IPS-18a (cell line): ENCODE measurements at regions not wholly inside any gene's neighbourhood (a gene's known extent, or its start where the extent isn't known, plus 50 kb on each side); places are given as distances from the start of the nearest gene placed in this dataset.

Source experiments
- H3K27ac ChIP-seq: one replicate; pipeline ENCODE4 v1.5.1; 2013; ENCODE audit warnings: low read length
- H3K27me3 ChIP-seq: one replicate; pipeline ENCODE4 v1.6.1; 2013; ENCODE audit warnings: mild to moderate bottlenecking, low read length; ENCODE audit not compliant: control insufficient read depth, insufficient read depth
- H3K36me3 ChIP-seq: one replicate; pipeline ENCODE4 v1.6.1; 2013; ENCODE audit warnings: low read depth, low read length; ENCODE audit not compliant: control insufficient read depth
- H3K4me1 ChIP-seq: one replicate; pipeline ENCODE4 v1.6.1; 2013; ENCODE audit warnings: low read depth, low read length; ENCODE audit not compliant: control insufficient read depth
- H3K4me3 ChIP-seq: one replicate; pipeline ENCODE4 v1.5.1; 2013; ENCODE audit warnings: low read length
- H3K9ac ChIP-seq: one replicate; pipeline ENCODE4 v1.6.1; 2013; ENCODE audit warnings: mild to moderate bottlenecking, low read length, moderate library complexity
- H3K9me3 ChIP-seq: one replicate; pipeline ENCODE4 v1.6.1; 2013; ENCODE audit warnings: low read depth, low read length; ENCODE audit not compliant: control insufficient read depth

DNA sequence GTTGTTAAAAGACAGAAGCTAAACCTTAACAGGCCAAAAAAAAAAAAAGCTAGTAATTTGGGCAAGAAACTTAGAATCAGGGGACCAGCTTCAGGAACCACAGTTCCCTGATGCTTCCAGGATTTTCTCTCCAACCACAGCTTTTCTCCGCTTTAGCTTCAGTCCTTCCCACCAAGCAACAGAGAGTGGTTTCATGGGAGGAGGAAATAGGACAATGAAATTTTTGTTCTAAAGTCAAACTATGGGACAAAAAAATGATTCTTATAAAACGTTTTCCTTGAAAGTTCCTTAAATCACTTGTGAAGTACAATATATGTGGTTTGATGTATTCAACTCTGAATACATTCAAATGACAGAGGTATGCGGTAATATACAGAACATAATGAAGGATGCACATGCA, 71.0 kb upstream of the DHX15 start:
- Histone ChIP-seq H3K27me3 (no peaks in the 10 kb centered on the region), H3K4me1 (peaks cover 29% of the 10 kb centered on the region), H3K36me3 (no peaks in the 10 kb centered on the region), H3K4me3 (no peak overlapping the region), H3K27ac (no peak overlapping the region), H3K9ac (no peak overlapping the region), H3K9me3 (no peaks in the 10 kb centered on the region)

DNA sequence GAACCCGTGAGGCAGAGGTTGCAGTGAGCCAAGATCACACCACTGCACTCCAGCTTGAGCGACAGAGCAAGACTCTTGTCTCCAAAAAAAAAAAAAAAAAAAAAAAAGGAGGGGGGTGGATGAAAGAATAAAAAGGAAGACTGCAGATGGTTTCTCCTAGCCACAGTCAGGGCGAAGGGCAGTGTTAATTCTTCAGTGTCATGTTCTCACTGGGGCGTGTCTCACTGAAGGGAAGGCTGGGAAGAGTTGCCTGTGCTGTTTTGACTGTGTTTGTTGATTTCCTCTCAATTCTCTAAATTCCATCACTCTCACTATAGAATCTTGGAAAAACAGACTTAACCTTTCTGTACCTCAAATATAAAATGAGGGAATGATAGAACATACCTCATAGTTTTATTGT, 71.6 kb upstream of the DHX15 start:
- Histone ChIP-seq H3K4me3 (no peak overlapping the region), H3K36me3 (no peaks in the 10 kb centered on the region), H3K27ac (no peak overlapping the region), H3K27me3 (no peaks in the 10 kb centered on the region), H3K9me3 (no peaks in the 10 kb centered on the region), H3K9ac (no peak overlapping the region), H3K4me1 (peaks cover 29% of the 10 kb centered on the region)

DNA sequence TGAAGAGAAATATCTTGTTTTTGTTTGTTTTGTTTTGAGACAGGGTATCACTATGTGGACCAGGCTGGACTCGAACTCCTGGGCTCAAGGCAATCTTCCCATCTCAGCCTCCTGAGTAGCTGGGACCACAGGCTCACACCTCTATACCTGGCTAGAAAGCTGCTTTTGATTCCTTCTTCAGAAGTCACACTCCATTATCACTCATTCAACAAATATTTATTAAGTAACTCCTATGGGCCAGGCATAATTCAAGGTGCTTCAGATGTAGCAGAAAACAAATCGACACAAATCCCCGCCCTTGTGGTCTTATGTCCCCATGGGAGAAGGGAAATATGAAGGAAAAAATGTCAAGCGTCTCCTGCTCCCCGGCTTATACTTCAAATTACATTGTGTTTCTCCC, 72.6 kb upstream of the DHX15 start:
- no peak overlapping the region for H3K4me3 ChIP-seq
- no peaks in the 10 kb centered on the region for H3K36me3 ChIP-seq
- no peaks in the 10 kb centered on the region for H3K9me3 ChIP-seq
- peaks cover 31% of the 10 kb centered on the region for H3K4me1 ChIP-seq
- H3K27me3 ChIP-seq = no peaks in the 10 kb centered on the region
- H3K9ac ChIP-seq = no peak overlapping the region
- no peak overlapping the region for H3K27ac ChIP-seq

DNA sequence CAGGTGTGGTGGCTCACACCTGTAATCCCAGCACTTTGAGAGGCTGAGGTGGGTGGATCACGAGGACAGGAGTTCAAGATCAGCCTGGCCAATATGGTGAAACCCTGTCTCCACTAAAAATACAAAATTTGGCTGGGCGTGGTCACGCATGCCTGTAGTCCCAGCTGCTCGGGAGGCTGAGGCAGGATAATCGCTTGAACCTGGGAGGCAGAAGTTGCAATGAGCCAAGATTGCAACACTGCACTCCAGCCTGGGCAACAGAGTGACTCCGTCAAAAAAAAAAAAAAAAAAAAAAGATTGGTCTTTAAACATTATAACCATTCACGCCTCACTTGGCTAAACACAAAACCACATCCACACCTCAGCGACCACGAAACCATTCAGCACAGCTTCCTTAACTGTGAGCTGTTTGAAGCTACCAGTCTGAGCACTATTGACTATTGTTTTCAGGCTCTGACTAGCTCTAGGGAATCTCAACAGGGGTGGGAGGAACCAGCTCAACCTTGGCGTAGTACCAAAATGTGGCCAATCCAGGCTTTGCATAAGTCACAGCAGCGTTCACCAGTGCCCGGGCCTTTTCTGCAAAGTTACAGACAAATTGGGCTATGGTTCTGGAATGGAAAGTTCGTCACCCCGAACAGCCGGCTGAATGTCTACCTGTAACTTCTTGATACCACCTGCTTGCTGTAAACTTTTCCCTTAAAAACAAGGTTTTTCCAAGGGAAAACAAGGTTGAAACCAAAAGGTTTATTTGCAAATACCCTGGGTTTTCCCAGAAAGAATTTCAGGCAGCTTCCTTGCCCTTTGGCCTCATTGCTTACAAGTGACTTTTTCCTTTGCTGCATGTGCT, 73.6 kb upstream of the DHX15 start:
- Histone ChIP-seq H3K9me3 (no peaks in the 10 kb centered on the region), H3K4me1 (peaks cover 40% of the 10 kb centered on the region), H3K27me3 (no peaks in the 10 kb centered on the region), H3K36me3 (no peaks in the 10 kb centered on the region), H3K4me3 (no peak overlapping the region), H3K27ac (no peak overlapping the region), H3K9ac (no peak overlapping the region)

DNA sequence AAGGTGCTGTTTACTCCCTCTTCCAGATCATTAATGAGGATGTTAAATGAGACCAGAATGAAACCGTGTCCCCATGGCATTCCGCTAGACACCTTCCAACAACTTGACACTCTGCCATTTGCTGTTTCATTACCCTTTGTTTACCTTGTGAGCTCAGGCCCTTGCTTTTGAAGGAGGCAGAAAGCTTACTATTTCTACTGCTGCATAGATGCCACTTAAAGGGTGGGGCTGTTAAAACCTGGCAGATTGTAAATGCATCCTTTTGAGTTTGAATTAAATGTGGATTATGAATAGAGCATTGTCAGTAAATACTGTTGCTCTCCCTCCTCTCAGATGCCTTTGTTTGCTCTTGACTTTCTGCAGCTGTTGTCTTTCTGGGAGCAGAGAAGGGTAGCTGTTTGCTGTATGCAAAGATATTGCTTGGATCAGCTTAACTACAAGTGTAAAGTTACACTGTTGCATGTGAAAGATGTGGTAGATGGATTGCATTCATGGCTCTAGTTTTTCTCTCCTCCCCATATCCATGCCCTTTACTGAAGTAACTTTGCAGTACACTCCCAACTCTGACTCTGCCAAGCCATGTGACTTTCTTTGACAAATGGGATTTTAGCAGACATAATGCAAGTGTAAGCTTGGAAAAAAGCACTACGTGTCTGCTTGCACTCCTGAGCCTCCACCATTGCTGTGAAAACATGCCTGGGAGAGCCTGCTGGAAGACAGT, 75.0 kb upstream of the DHX15 start:
- no peak overlapping the region for H3K9ac ChIP-seq
- H3K36me3 ChIP-seq = no peaks in the 10 kb centered on the region
- H3K27ac ChIP-seq = no peak overlapping the region
- H3K4me3 ChIP-seq = no peak overlapping the region
- H3K27me3 ChIP-seq = no peaks in the 10 kb centered on the region
- H3K9me3 ChIP-seq = no peaks in the 10 kb centered on the region
- peaks cover 45% of the 10 kb centered on the region for H3K4me1 ChIP-seq

DNA sequence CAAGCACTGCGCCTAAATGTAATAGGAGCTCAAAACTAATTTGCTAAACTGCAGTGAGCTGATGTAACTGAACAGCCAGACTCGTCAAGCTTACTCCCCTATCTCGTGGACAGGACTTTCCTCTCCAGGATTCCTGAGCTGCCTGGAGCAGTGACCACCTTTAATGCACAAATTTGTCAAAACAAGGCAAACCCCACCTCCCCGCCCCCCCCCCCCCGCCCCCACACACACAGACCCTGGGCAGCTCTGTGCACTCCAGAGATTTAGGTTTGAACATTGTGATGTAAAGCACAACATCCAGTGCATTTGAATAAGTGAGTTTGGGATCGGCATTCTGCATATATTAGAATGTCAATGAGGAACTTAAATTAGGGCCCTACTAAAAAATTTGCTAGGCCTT, 77.7 kb upstream of the DHX15 start:
- H3K4me3 ChIP-seq = peak overlapping the region; percentile 15
- H3K27me3 ChIP-seq = no peaks in the 10 kb centered on the region
- no peaks in the 10 kb centered on the region for H3K9me3 ChIP-seq
- no peaks in the 10 kb centered on the region for H3K36me3 ChIP-seq
- no peak overlapping the region for H3K27ac ChIP-seq
- H3K9ac ChIP-seq = no peak overlapping the region
- peaks cover 40% of the 10 kb centered on the region for H3K4me1 ChIP-seq

DNA sequence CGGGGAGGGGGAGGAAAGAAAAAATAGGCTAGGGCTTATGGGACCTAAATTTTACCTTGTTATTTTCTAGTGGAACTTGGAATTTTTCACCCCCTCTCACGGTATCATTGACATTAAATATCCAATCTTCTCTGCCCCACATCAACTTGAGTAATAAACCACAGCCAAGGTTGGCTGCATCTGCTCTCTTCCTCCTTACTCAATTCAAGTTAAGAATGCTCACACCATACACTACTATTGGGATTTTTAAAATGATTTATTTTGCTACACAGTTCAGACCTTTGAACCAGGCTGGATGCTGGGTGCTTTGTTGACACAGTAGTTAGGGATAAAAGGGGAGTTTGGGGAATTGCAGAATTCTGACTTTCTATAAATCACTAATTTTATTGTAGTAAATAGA, 78.2 kb upstream of the DHX15 start:
- H3K27me3 ChIP-seq = no peaks in the 10 kb centered on the region
- no peak overlapping the region for H3K9ac ChIP-seq
- H3K4me3 ChIP-seq = peak overlapping the region; percentile 15
- no peaks in the 10 kb centered on the region for H3K9me3 ChIP-seq
- H3K27ac ChIP-seq = no peak overlapping the region
- H3K4me1 ChIP-seq = peaks cover 40% of the 10 kb centered on the region
- H3K36me3 ChIP-seq = no peaks in the 10 kb centered on the region

DNA sequence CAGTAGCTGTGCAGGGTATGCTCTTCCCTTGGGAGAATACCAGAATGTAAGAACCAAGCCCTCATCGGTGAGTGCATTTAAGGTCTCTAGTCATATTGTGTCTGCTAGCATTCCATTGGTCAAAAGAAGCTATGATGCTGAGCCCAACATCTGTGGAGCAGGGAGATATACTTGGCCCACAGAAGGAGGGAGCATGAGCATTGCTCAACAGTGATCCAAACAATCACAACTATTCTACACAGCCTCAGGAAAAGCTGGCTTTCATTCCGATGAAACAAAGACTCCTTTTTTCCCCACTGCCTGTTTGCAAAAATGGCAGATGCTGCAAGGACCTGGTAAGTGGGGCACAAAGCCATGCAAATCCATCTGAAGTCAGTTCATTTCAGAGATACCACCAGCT, 80.6 kb upstream of the DHX15 start:
- no peak overlapping the region for H3K27ac ChIP-seq

DNA sequence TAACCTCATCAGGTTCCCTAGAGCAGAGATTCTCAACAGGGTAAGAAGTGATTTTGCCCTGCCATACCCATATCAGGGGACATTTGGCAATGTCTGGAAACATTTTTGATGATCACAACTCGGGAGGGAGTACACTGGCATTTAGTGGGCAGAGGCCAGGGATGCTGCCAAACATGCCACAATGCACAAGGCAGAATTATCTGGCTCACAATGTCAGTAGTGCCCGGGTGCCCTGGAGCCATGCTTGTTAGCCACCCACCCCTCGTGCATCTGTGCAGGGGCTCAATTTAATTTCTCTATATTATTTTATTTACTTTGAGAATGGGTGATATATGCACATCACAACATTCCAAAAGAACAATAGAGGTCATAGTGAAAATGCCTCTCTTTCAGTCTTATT, 82.0 kb upstream of the DHX15 start:
- Histone ChIP-seq H3K9me3 (no peaks in the 10 kb centered on the region), H3K27ac (no peak overlapping the region), H3K36me3 (no peaks in the 10 kb centered on the region), H3K27me3 (no peaks in the 10 kb centered on the region), H3K4me1 (peaks cover 16% of the 10 kb centered on the region), H3K4me3 (no peak overlapping the region), H3K9ac (no peak overlapping the region)

More for the DNA sequence above, 80.6 kb upstream of the DHX15 start:
- Histone ChIP-seq H3K27me3 (no peaks in the 10 kb centered on the region), H3K36me3 (no peaks in the 10 kb centered on the region), H3K9me3 (no peaks in the 10 kb centered on the region), H3K4me1 (peaks cover 17% of the 10 kb centered on the region), H3K9ac (no peak overlapping the region), H3K4me3 (no peak overlapping the region)

DNA sequence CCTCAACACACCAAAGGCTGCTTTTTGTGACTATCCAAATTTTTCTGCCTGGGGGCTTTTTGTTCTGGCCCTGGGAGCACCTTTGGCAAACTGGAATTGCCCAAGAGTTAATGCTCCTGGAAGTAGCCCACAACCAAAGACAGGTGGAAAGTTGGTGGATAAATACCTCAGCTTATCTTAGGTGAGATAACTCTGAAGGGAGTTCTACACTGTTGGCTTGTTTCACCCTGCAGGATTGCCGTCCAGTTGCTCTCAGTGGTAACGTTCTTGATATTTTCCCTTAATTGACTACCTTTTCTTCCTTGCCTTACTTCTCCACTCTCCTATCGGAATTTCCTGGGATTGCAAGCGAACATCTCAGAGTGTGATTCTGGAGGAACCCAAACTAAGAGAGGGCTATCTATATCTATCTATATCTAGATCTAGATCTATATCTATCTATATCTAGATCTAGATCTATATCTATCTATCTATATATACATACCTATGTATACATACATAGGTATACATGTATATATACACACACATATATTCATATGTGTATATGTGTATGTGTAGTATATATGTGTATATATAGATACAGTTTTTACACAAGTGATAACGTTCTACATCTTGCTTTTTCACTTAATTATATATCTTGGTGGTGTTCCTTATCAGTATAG, 82.6 kb upstream of the DHX15 start:
- Histone ChIP-seq H3K9me3 (no peaks in the 10 kb centered on the region), H3K27ac (no peak overlapping the region), H3K9ac (no peak overlapping the region), H3K27me3 (no peaks in the 10 kb centered on the region), H3K4me1 (peaks cover 13% of the 10 kb centered on the region), H3K4me3 (no peak overlapping the region), H3K36me3 (no peaks in the 10 kb centered on the region)

DNA sequence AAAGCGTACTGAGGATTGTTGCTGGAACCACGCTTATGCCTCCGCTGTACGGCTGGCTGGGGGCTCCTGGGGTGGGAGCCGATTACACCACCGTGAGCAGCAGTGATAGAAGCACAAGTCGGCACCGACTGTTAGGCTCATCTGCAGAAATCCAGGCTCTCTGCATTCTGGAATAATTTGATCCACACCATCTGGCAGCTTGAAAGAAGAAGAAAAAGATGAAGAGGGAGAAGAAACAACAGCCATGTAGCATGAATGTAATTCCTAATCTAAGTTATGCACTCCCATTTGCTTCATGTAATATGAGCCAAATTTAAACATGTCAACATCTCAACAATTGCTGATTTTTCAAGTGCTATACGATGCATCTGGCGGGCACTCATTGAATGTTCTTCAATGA, 84.6 kb upstream of the DHX15 start:
- Histone ChIP-seq H3K27me3 (no peaks in the 10 kb centered on the region), H3K36me3 (no peaks in the 10 kb centered on the region), H3K27ac (no peak overlapping the region), H3K4me3 (no peak overlapping the region), H3K9ac (no peak overlapping the region), H3K9me3 (no peaks in the 10 kb centered on the region), H3K4me1 (no peaks in the 10 kb centered on the region)
